BJ (cell line): ENCODE measurements at regions not wholly inside any gene's neighbourhood (a gene's known extent, or its start where the extent isn't known, plus 50 kb on each side); places are given as distances from the start of the nearest gene placed in this dataset.
A peak's percentile ranks its signal among the peaks of the same experiment; 100 is the strongest.

Source experiments
- CTCF ChIA-PET: fragments of 350-600 bp; formaldehyde crosslinking; extraction: SDS; loops from one replicate; lab custom pipeline; 2021; ENCODE audit warnings: antibody characterized with exemption, inconsistent platforms; lab: Yijun Ruan, JAX
- POLR2A ChIA-PET: fragments of 300-600 bp; sonication (Branson Sonifier 250); formaldehyde crosslinking; extraction: SDS; loops from one replicate; lab custom pipeline; 2021; ENCODE audit warnings: antibody characterized with exemption; lab: Charles Lee
- DNase-seq: peaks from one replicate; pipeline ENCODE4 v3.0.0-alpha.2; 2011; ENCODE audit warnings: low read depth
- H3K27me3 ChIP-seq: 2 replicates; pipeline ENCODE4 v1.6.0; 2011; ENCODE audit warnings: low read length; ENCODE audit not compliant: control insufficient read depth, insufficient read depth
- H3K36me3 ChIP-seq: 2 replicates; pipeline ENCODE4 v1.5.1; 2011; ENCODE audit warnings: low read length; ENCODE audit not compliant: control insufficient read depth, insufficient read depth
- H3K4me3 ChIP-seq: 2 replicates; pipeline ENCODE4 v1.5.1; 2011; ENCODE audit warnings: low read depth, mild to moderate bottlenecking, control low read depth, low read length
- TF ChIP-seq, protein P1 (sequence below): IDR thresholded peaks from 2 replicates; pipeline ENCODE4 v1.5.1; 2011; ENCODE audit warnings: low read depth, mild to moderate bottlenecking, control low read depth, inconsistent platforms, low read length, moderate library complexity; ENCODE audit not compliant: insufficient read depth

DNA sequence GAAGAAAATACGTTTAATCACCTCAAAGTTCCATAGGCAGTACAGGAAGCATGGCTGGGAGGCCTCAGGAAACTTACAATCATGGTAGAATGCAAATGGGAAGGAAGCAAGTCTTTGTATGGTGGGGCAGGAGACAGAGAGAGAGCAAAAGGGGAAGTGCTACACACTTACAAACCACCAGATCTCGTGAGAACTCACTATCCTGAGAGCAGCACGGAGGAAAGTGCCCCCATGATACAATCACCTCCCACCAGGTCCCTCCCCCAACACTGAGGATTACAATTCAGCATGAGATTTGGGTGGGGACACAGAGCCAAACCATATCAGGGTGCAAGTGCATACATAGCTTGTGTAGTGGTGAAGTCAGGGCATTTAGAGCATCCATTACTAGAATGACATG, 92.3 kb upstream of the ANKRD10 start:
- no peak for DNase-seq
- Histone ChIP-seq H3K36me3 (no peaks in the 10 kb centered on the region), H3K27me3 (no peaks in the 10 kb centered on the region), H3K4me3 (no peak overlapping the region)
- TF ChIP-seq, protein P1, sequence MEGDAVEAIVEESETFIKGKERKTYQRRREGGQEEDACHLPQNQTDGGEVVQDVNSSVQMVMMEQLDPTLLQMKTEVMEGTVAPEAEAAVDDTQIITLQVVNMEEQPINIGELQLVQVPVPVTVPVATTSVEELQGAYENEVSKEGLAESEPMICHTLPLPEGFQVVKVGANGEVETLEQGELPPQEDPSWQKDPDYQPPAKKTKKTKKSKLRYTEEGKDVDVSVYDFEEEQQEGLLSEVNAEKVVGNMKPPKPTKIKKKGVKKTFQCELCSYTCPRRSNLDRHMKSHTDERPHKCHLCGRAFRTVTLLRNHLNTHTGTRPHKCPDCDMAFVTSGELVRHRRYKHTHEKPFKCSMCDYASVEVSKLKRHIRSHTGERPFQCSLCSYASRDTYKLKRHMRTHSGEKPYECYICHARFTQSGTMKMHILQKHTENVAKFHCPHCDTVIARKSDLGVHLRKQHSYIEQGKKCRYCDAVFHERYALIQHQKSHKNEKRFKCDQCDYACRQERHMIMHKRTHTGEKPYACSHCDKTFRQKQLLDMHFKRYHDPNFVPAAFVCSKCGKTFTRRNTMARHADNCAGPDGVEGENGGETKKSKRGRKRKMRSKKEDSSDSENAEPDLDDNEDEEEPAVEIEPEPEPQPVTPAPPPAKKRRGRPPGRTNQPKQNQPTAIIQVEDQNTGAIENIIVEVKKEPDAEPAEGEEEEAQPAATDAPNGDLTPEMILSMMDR: no peak
- POLR2A ChIA-PET: no interaction called here
- CTCF ChIA-PET: interaction anchor here (1.2 to 1.9 kb wide), 3 partner anchors 11 to 92 kb away, joined by 3 to 6 read pairs (median 4); partner anchors contain the start of gene ANKRD10

DNA sequence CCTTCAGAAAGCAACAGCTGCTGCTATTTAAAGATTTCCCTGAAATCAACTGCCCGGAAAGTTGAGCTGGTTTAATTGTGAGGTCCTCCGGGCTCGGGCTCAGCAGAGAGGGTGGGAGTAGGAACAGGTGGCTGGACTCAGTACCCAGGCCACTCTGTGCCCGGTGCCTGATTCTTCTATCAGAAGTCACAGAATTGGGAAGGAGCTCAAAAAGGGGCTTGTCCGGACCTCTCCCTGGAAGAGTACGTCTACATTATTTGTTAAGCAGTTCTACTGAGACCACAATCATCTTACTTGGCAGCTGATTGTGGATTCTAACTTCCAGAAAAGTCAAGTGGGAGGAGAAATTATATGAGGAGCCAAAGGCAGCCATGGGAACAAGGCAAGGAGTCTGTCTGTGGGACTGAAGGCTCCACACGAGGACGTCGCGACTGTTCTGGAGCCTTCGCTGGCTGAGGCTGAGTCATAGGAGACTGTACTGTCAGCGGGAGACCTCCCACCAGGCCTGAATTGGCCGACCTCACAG, 91.7 kb upstream of the ANKRD10 start:
- Histone ChIP-seq H3K36me3 (no peaks in the 10 kb centered on the region), H3K27me3 (no peaks in the 10 kb centered on the region), H3K4me3 (no peak overlapping the region)
- POLR2A ChIA-PET: no interaction called here
- TF ChIP-seq, protein P1: 0 out of 2 replicates have a peak, but pooled peaks have one; percentile 4
- CTCF ChIA-PET: interaction anchor here (1.1 to 1.9 kb wide), 6 partner anchors 10 to 91 kb away, joined by 3 to 6 read pairs (median 4); partner anchors contain the start of gene ANKRD10
- DNase-seq: peak; percentile 74

DNA sequence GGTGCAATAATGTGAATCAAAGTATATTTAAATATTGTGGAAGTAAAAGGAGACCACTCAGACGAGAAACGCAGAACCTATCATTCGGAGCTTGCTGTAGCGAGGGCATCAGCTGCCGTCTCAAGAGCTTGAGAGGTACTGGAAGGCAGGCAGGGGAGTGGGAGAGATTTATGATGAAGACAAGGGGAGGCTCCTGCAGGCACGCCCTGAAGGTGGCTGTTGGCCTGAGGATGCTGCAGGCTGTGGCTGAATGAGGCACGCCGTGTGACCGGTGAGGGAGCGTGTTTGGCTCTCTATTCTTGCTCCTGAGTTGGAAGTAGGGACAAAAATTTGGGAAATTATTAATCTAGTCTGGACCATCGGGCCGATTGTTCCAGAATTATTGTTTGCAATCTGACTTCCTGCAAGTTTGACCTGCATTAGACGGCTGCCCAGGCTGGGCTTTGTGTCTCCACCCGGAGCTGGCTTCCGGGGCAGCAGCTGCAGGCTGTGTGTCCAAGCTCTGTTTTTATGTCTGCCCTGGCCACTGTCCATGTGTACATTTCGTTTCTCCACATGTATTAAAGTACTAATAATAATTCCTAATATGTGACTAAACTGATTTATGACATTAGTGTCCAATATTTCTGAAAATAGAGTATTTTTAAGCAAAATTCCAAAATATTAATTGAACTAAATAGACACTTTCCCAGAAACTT, 91.1 kb upstream of the ANKRD10 start:
- H3K36me3 ChIP-seq: no peaks in the 10 kb centered on the region
- CTCF ChIA-PET: interaction anchor here (1.1 to 1.9 kb wide), 6 partner anchors 10 to 91 kb away, joined by 3 to 6 read pairs (median 4); partner anchors contain the start of gene ANKRD10
- DNase-seq: no peak
- POLR2A ChIA-PET: no interaction called here
- no peaks in the 10 kb centered on the region for H3K27me3 ChIP-seq
- TF ChIP-seq, protein P1: no peak
- H3K4me3 ChIP-seq: no peak overlapping the region

DNA sequence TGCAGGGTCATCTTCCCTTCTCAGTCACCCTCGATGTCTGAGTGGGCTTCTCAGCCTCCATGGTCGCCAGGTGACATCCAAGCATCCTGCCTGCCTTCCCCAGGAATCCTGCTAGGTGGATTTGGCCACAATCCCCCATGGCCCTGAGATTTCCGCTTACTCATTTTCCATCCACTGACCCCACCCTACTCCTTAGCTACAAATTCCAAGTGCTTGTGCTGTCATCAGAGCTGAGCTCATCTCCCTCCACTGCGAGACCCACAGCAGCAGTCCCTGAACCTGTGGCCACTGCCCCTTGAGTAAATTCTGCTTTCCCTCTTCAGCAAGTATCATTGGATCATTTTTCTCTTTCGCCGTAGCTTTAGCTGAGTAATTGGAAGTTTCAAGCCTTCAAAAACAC, 90.5 kb upstream of the ANKRD10 start:
- ChIA-PET POLR2A (no interaction called here), CTCF (interaction anchor here (1.1 to 1.5 kb wide), 2 partner anchors 10 to 15 kb away, joined by 3 read pairs; no protein-coding TSS in a partner anchor)
- Histone ChIP-seq H3K27me3 (peaks cover 2% of the 10 kb centered on the region; the same call in 1 of the 2 replicates), H3K36me3 (no peaks in the 10 kb centered on the region), H3K4me3 (no peak overlapping the region)
- no peak for DNase-seq
- TF ChIP-seq, protein P1: no peak

DNA sequence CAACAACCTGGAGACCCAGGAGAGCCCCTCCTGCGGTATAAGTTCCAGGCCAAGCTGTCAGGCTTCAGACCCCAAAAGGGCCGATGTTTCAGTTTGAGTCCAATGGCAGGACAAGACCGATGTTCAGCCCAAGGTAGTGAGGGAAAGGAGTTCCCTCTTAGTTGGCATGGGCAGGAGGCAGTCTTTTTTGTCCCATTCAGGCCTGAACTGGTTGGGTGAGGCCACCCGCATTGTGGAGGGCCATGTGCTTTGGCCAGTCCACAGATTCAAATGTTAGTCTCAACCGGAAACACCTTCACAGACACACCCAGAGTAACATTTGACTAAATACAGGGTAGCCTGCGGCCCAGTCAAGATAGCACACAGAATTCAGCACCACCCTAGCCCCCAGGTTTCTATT, 89.6 kb upstream of the ANKRD10 start:
- ChIA-PET POLR2A (no interaction called here), CTCF (no interaction called here)

More for the DNA sequence above, 89.6 kb upstream of the ANKRD10 start:
- peaks cover 7% of the 10 kb centered on the region for H3K27me3 ChIP-seq
- TF ChIP-seq, protein P1: no peak
- H3K4me3 ChIP-seq: no peak overlapping the region
- no peak for DNase-seq
- H3K36me3 ChIP-seq: no peaks in the 10 kb centered on the region
